SK-N-SH (cell line): ENCODE measurements at regions not wholly inside any gene's neighbourhood (a gene's known extent, or its start where the extent isn't known, plus 50 kb on each side); places are given as distances from the start of the nearest gene placed in this dataset.
"Not testable (repeated sequence)": the region's sequence is repeated elsewhere in the genome, so short reads cannot be mapped to it uniquely, and the experiment has no call there.

ENCODE experiments used
- CTCF ChIA-PET: fragments of 300-600, 350-600 bp; formaldehyde crosslinking; extraction: SDS; loops from one replicate; lab custom pipeline; 2021; lab: Yijun Ruan, JAX
- POLR2A ChIA-PET: fragments of 350-600 bp; sonication (Branson Sonifier 250); formaldehyde crosslinking; extraction: SDS; loops from one replicate; lab custom pipeline; 2020; ENCODE audit warnings: antibody characterized with exemption, inconsistent platforms; lab: Yijun Ruan, JAX
- DNase-seq: peaks from one replicate; pipeline ENCODE4 v3.0.0; 2012
- H2AFZ ChIP-seq: fragments of 200-600 bp; sonication (generic); 2 replicates; pipeline ENCODE4 v1.8.1; 2016; ENCODE audit warnings: antibody characterized with exemption, mild to moderate bottlenecking, low read depth
- H3F3A ChIP-seq: fragments of 200-600 bp; sonication (generic); replicated peaks from 2 replicates; pipeline ENCODE3; 2016; ENCODE audit warnings: antibody characterized with exemption, mild to moderate bottlenecking; ENCODE audit not compliant: insufficient read depth
- H3K27ac ChIP-seq, 2 experiments: fragments of 200-500 bp in 1 of 2; fragments of 200-600 bp in 1 of 2; sonication (Bioruptor generic) in 1 of 2; sonication (generic), shearing (Covaris generic) in 1 of 2; 2 replicates each; pipeline versions ENCODE4 v1.5.1 to v1.6.1; 2014 to 2016; ENCODE audit warnings: low read depth in 2 of 2, inconsistent platforms in 1 of 2, low read length in 1 of 2, mild to moderate bottlenecking in 1 of 2, mixed read lengths in 1 of 2
- H3K27me3 ChIP-seq: fragments of 200-600 bp; sonication (generic), shearing (Covaris generic); 2 replicates; pipeline ENCODE4 v1.6.1; 2016; ENCODE audit warnings: mixed run types; ENCODE audit not compliant: insufficient read depth
- H3K36me3 ChIP-seq, 2 experiments: fragments of 200-500 bp in 1 of 2; fragments of 200-600 bp in 1 of 2; sonication (Bioruptor generic) in 1 of 2; sonication (generic) in 1 of 2; replicated peaks in 1 of 2; 2 replicates each; pipeline versions ENCODE3 to v1.5.1; 2014 to 2016; ENCODE audit warnings: low read length in 1 of 2, mild to moderate bottlenecking in 1 of 2; ENCODE audit not compliant: insufficient read depth in 2 of 2, control insufficient read depth in 1 of 2
- H3K4me1 ChIP-seq, 2 experiments: fragments of 200-500 bp in 1 of 2; fragments of 200-600 bp in 1 of 2; sonication (Bioruptor generic) in 1 of 2; sonication (generic), shearing (Covaris generic) in 1 of 2; 2 replicates each; pipeline versions ENCODE4 v1.5.1 to v1.6.1; 2014 to 2016; ENCODE audit warnings: low read depth in 1 of 2, low read length in 1 of 2, mixed run types in 1 of 2; ENCODE audit not compliant: insufficient read depth in 2 of 2, control insufficient read depth in 1 of 2
- H3K4me2 ChIP-seq: fragments of 200-600 bp; sonication (generic), shearing (Covaris generic); 2 replicates; pipeline ENCODE4 v1.6.1; 2017; ENCODE audit warnings: mixed run types
- H3K4me3 ChIP-seq, 2 experiments: fragments of 200-500 bp in 1 of 2; fragments of 200-600 bp in 1 of 2; sonication (Bioruptor generic) in 1 of 2; sonication (generic), shearing (Covaris generic) in 1 of 2; 2 replicates each; pipeline versions ENCODE4 v1.5.1 to v1.8.1; 2014 to 2016; ENCODE audit warnings: low read depth in 2 of 2, inconsistent platforms in 1 of 2, low read length in 1 of 2, mild to moderate bottlenecking in 1 of 2, mixed read lengths in 1 of 2, moderate library complexity in 1 of 2
- H3K79me2 ChIP-seq: fragments of 200-600 bp; sonication (generic); 2 replicates; pipeline ENCODE4 v1.8.1; 2017; ENCODE audit warnings: mild to moderate bottlenecking; ENCODE audit not compliant: insufficient read depth
- H3K9ac ChIP-seq: fragments of 200-600 bp; sonication (generic); 2 replicates; pipeline ENCODE4 v1.6.1; 2017; ENCODE audit warnings: mixed run types
- H3K9me2 ChIP-seq: fragments of 200-600 bp; sonication (generic); 2 replicates; pipeline ENCODE4 v1.6.1; 2017; ENCODE audit warnings: mixed run types
- H3K9me3 ChIP-seq: fragments of 200-600 bp; sonication (generic); 2 replicates; pipeline ENCODE4 v1.6.1; 2017; ENCODE audit warnings: mixed run types, mild to moderate bottlenecking, moderate library complexity
- H4K20me1 ChIP-seq: fragments of 200-600 bp; sonication (generic); 2 replicates; pipeline ENCODE4 v1.6.1; 2017; ENCODE audit warnings: mild to moderate bottlenecking, mixed run types; ENCODE audit not compliant: insufficient read depth
- EP300 ChIP-seq, 2 experiments: IDR thresholded peaks; 2 replicates each; pipeline versions ENCODE4 v1.4.0 to v1.6.1; 2012; ENCODE audit warnings: borderline replicate concordance in 1 of 2, low read depth in 1 of 2, low read length in 1 of 2
- FOSL2 ChIP-seq: IDR thresholded peaks from 2 replicates; pipeline ENCODE4 v1.4.0; 2012; ENCODE audit warnings: low read depth, mild to moderate bottlenecking, moderate library complexity, borderline replicate concordance
- JUND ChIP-seq: IDR thresholded peaks from 2 replicates; pipeline ENCODE4 v1.4.0; 2012
- NFIC ChIP-seq: IDR thresholded peaks from 2 replicates; pipeline ENCODE4 v1.4.0; 2012; ENCODE audit warnings: borderline replicate concordance
- RXRA ChIP-seq: IDR thresholded peaks from 2 replicates; pipeline ENCODE4 v1.4.0; 2012; ENCODE audit warnings: low read depth, mild to moderate bottlenecking, borderline replicate concordance
- TCF12 ChIP-seq: IDR thresholded peaks from 2 replicates; pipeline ENCODE4 v1.4.0; 2012
- USF2 ChIP-seq: fragments of 150-350 bp; IDR thresholded peaks from 2 replicates; pipeline ENCODE4 v1.6.1; 2017; ENCODE audit warnings: antibody characterized with exemption, low read length, low read depth, borderline replicate concordance
- WGBS: methylation state at CpG from one replicate; pipeline ENCODE4 v1.1.6; 2017; ENCODE audit warnings: low lambda C conversion rate; 5-methylcytosine and 5-hydroxymethylcytosine counted together
- TF ChIP-seq, protein P1 (sequence below): IDR thresholded peaks from 2 replicates; pipeline ENCODE4; 2012

DNA sequence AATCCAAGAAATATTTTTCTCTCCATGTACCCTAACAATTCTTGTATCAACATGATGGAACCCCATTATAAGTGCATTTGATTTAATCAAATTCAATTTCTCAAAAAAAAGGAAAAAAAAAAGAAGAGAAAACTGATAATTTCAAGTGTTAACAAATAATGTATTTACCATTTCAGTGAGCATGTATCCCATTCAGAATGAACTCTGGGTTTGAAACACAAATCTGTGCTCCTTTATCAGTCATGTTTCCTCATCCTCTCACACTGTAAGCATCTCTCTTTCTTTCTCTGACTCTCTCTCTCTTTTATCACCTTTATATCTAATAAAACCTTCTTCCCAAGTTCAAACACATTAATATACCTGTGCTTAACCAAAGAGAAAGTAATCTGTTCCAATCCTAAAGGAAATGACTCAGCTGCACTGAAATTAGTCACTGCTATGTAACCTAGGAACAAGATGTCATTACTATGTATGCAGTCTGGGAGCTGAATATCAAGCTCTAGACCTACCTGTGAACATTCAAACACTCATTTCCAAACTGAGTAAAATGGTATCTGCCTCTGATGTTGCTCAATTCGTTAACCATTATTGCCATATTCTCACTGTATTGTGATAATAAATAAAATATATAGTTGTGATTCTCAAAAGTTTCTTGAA, 135.0 kb upstream of the LRIG3 start:
- H3K79me2 ChIP-seq = no peaks in the 10 kb centered on the region
- no peak for DNase-seq
- H3K4me3 ChIP-seq = no peak overlapping the region
- 0% methylated on average over 1 of the region's 1 CpG for WGBS
- 0 out of 2 replicates have a peak overlapping the region, but pooled peaks have one; percentile 23 for H3K4me2 ChIP-seq
- no peaks in the 10 kb centered on the region for H3K9me3 ChIP-seq
- H3K27me3 ChIP-seq = no peaks in the 10 kb centered on the region
- 0 out of 2 replicates have a peak overlapping the region, but pooled peaks have one; percentile 12 for H3K9ac ChIP-seq
- H3K4me1 ChIP-seq = peaks cover 0 to 4% of the 10 kb centered on the region in 2 experiments; a peak in 2 of 4 replicates
- ChIA-PET POLR2A (no interaction called here), CTCF (no interaction called here)
- 0 out of 2 replicates have a peak overlapping the region, but pooled peaks have one; percentile 21 for H2AFZ ChIP-seq
- H3K9me2 ChIP-seq = no peaks in the 10 kb centered on the region
- peaks cover 10% of the 10 kb centered on the region for H3F3A ChIP-seq
- no peaks in the 10 kb centered on the region for H3K36me3 ChIP-seq
- TF ChIP-seq TCF12 (peak; percentile 41; the same call in 1 of the 2 replicates), FOSL2 (peak; percentile 84), JUND (peak; percentile 69), RXRA (no peak), NFIC (no peak), EP300 (IDR thresholded peaks at IDR 0.05; ENCODE audit: borderline replicate concordance in 1 of 2, low read depth in 1 of 2, low read length in 1 of 2) (peak in 1 of 2 experiments; percentile 8; a peak in 1 of 4 replicates), USF2 (no peak)
- TF ChIP-seq, protein P1, sequence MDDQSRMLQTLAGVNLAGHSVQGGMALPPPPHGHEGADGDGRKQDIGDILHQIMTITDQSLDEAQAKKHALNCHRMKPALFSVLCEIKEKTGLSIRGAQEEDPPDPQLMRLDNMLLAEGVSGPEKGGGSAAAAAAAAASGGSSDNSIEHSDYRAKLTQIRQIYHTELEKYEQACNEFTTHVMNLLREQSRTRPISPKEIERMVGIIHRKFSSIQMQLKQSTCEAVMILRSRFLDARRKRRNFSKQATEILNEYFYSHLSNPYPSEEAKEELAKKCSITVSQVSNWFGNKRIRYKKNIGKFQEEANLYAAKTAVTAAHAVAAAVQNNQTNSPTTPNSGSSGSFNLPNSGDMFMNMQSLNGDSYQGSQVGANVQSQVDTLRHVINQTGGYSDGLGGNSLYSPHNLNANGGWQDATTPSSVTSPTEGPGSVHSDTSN = 0 out of 2 replicates have a peak, but pooled peaks have one; percentile 25
- TF ChIP-seq, all 33 proteins: peak for 5
- Histone ChIP-seq H4K20me1 (no peaks in the 10 kb centered on the region), H3K27ac (peak overlapping the region in 1 of 2 experiments; percentile 70; a peak in 3 of 4 replicates)

- H3K4me1 ChIP-seq, H3K79me2 ChIP-seq, POLR2A ChIA-PET, H3K27me3 ChIP-seq, H3K9ac ChIP-seq, H3K9me2 ChIP-seq, H2AFZ ChIP-seq, H3K36me3 ChIP-seq, H3K9me3 ChIP-seq, CTCF ChIA-PET, H4K20me1 ChIP-seq, H3K4me3 ChIP-seq, DNase-seq, H3K27ac ChIP-seq, H3K4me2 ChIP-seq: not testable (repeated sequence)
- WGBS = 83% methylated on average over 11 of the region's 11 CpGs
- peaks cover 10% of the 10 kb centered on the region for H3F3A ChIP-seq
Observed at GRCh38 chr12:59053266-59053899, 133.1 kb upstream of the LRIG3 start.
